Smooth muscle cell (in vitro differentiated cells): ENCODE measurements at regions not wholly inside any gene's neighbourhood (a gene's known extent, or its start where the extent isn't known, plus 50 kb on each side); places are given as distances from the start of the nearest gene placed in this dataset.

ENCODE experiments used
- DNase-seq: peaks from one replicate; lab custom pipeline; 2025; ENCODE audit not compliant: unreplicated experiment; lab: John Stamatoyannopoulos, UW
- H2AFZ ChIP-seq: fragments of 200-600 bp; sonication (generic); 2 replicates; pipeline ENCODE4 v1.6.0; 2016; ENCODE audit warnings: antibody characterized with exemption, low read depth, mild to moderate bottlenecking
- H3F3A ChIP-seq: fragments of 200-600 bp; sonication (generic); 2 replicates; pipeline ENCODE4 v1.6.0; 2017; ENCODE audit warnings: antibody characterized with exemption, low read depth
- H3K27ac ChIP-seq: fragments of 200-600 bp; sonication (generic); 2 replicates; pipeline ENCODE4 v1.5.1; 2016; ENCODE audit warnings: low read depth, mild to moderate bottlenecking
- H3K27me3 ChIP-seq: fragments of 200-600 bp; sonication (generic); 2 replicates; pipeline ENCODE4 v1.6.1; 2016; ENCODE audit warnings: low read depth, mild to moderate bottlenecking
- H3K36me3 ChIP-seq: fragments of 200-600 bp; sonication (generic); 2 replicates; pipeline ENCODE4 v1.5.1; 2016; ENCODE audit warnings: low read depth
- H3K4me1 ChIP-seq: fragments of 200-600 bp; sonication (generic); 2 replicates; pipeline ENCODE4 v1.5.1; 2016; ENCODE audit warnings: low read depth
- H3K4me2 ChIP-seq: fragments of 200-600 bp; sonication (generic); 2 replicates; pipeline ENCODE4 v1.6.0; 2016; ENCODE audit warnings: mild to moderate bottlenecking
- H3K4me3 ChIP-seq: fragments of 200-600 bp; sonication (generic); 2 replicates; pipeline ENCODE4 v1.5.1; 2016; ENCODE audit warnings: mild to moderate bottlenecking
- H3K79me2 ChIP-seq: fragments of 200-600 bp; sonication (generic); 2 replicates; pipeline ENCODE4 v1.6.0; 2016; ENCODE audit warnings: low read depth, mild to moderate bottlenecking
- H3K9ac ChIP-seq: fragments of 200-600 bp; sonication (generic); 2 replicates; pipeline ENCODE4 v1.6.0; 2016; ENCODE audit warnings: low read depth
- H3K9me3 ChIP-seq: fragments of 200-600 bp; sonication (generic); replicated peaks from 2 replicates; pipeline ENCODE4 v1.5.1; 2016; ENCODE audit warnings: low read depth
- H4K20me1 ChIP-seq: fragments of 200-600 bp; sonication (generic); 2 replicates; pipeline ENCODE4 v1.6.0; 2016; ENCODE audit warnings: low read depth
- WGBS: methylation state at CpG from one replicate; pipeline ENCODE4 v1.1.7; 2016; ENCODE audit warnings: low lambda C conversion rate; 5-methylcytosine and 5-hydroxymethylcytosine counted together
- TF ChIP-seq, protein P1 (sequence below): fragments of 200-600 bp; sonication (generic); IDR thresholded peaks from 2 replicates; pipeline ENCODE4 v1.5.1; 2017; ENCODE audit warnings: borderline replicate concordance, mild to moderate bottlenecking, antibody characterized with exemption; ENCODE audit not compliant: insufficient read depth, poor library complexity, severe bottlenecking

- TF ChIP-seq, protein P1, sequence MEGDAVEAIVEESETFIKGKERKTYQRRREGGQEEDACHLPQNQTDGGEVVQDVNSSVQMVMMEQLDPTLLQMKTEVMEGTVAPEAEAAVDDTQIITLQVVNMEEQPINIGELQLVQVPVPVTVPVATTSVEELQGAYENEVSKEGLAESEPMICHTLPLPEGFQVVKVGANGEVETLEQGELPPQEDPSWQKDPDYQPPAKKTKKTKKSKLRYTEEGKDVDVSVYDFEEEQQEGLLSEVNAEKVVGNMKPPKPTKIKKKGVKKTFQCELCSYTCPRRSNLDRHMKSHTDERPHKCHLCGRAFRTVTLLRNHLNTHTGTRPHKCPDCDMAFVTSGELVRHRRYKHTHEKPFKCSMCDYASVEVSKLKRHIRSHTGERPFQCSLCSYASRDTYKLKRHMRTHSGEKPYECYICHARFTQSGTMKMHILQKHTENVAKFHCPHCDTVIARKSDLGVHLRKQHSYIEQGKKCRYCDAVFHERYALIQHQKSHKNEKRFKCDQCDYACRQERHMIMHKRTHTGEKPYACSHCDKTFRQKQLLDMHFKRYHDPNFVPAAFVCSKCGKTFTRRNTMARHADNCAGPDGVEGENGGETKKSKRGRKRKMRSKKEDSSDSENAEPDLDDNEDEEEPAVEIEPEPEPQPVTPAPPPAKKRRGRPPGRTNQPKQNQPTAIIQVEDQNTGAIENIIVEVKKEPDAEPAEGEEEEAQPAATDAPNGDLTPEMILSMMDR, result no peak
- peaks cover 100% of the 10 kb centered on the region for H4K20me1 ChIP-seq
- DNase-seq, result no peak
- H2AFZ ChIP-seq, result no peak overlapping the region
- peaks cover 27% of the 10 kb centered on the region for H3F3A ChIP-seq
- H3K4me2 ChIP-seq, result no peak overlapping the region
- whole genome bisulfite sequencing, result 89% methylated on average over 12 of the region's 12 CpGs
- H3K9me3 ChIP-seq, result no peaks in the 10 kb centered on the region
- H3K27ac ChIP-seq, result peak overlapping the region; percentile 28
- H3K4me1 ChIP-seq, result peaks cover 23% of the 10 kb centered on the region
- no peaks in the 10 kb centered on the region for H3K36me3 ChIP-seq
- no peak overlapping the region for H3K4me3 ChIP-seq
- peaks cover 85% of the 10 kb centered on the region for H3K79me2 ChIP-seq
- no peak overlapping the region for H3K9ac ChIP-seq
- no peaks in the 10 kb centered on the region for H3K27me3 ChIP-seq
Measured at GRCh38 chr17:77440560-77440981, 299.8 kb downstream of the SEC14L1 start.

DNA sequence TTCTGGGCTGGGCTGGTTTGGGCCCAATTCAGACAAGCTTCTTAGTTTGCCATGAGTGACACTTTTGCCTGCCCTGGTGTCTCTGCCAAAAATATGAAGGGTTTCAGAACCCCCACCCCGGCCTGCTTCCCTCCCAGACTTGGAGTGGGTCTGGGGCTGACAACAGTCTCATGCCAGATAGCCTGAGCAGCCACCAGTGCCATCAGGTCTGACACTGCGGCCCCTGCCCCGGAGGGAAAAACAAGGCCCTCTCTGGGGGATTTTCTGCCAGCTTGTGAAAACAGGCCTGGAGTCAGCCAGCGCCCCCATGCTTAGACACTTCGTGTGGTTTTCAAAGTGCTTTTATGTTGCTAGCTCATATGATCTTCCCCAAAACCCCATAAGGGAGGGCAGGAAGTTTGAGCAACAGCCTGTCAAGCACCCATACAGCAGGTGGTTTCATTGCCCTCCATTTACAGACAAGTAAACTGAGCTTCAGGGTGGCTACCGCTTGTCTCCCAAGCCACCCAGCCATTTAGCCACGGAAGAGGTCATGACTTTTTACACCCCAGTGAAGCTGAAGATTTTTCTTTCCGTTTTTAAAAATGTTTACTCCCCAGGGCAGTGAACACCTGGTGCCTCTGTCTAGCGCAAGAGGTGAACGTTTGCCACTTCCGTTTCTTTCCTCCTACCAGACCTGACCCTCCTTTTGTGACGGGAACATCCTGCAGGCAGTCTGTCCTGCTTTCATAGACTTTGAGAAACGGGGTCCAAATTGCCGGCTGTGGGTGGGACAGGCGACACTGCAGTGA lies 300.6 kb downstream of the SEC14L1 start:
- peaks cover 18% of the 10 kb centered on the region for H3K4me1 ChIP-seq
- peaks cover 82% of the 10 kb centered on the region for H3K79me2 ChIP-seq
- H3K9me3 ChIP-seq, result no peaks in the 10 kb centered on the region
- no peak overlapping the region for H2AFZ ChIP-seq
- no peak overlapping the region for H3K9ac ChIP-seq
- TF ChIP-seq, protein P1, result no peak
- 78% methylated on average over 15 of the region's 15 CpGs for WGBS
- peaks cover 100% of the 10 kb centered on the region for H4K20me1 ChIP-seq
- no peaks in the 10 kb centered on the region for H3K36me3 ChIP-seq
- peaks cover 30% of the 10 kb centered on the region for H3F3A ChIP-seq
- no peak for DNase-seq
- H3K4me3 ChIP-seq, result no peak overlapping the region
- no peaks in the 10 kb centered on the region for H3K27me3 ChIP-seq
- no peak overlapping the region for H3K4me2 ChIP-seq
- H3K27ac ChIP-seq, result peak overlapping the region; percentile 28

DNA sequence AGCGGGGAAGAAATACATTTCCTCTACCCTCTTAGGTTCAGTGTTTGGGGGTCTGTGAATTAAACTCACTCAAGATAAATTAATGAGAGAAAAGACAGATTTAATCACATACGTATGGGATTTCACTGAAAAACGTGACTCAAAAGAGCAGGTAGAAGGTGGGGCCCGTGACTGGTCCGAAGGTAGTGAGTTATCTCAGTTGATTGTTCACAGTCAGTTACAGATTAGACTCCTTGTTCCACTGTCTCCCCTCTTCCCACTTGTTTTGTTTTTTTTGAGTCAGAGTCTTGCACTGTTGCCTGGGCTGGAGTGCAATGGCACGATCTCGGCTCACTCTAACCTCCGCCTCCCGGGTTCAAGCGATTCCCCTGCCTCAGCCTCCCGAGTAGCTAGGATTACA lies 301.2 kb downstream of the SEC14L1 start:
- Histone ChIP-seq H3K4me3 (no peak overlapping the region), H3F3A (peaks cover 32% of the 10 kb centered on the region), H2AFZ (no peak overlapping the region), H3K4me1 (peaks cover 16% of the 10 kb centered on the region), H3K4me2 (no peak overlapping the region), H3K27ac (peak overlapping the region; percentile 28), H3K9me3 (no peaks in the 10 kb centered on the region), H4K20me1 (peaks cover 100% of the 10 kb centered on the region), H3K36me3 (no peaks in the 10 kb centered on the region), H3K79me2 (peaks cover 82% of the 10 kb centered on the region), H3K9ac (no peak overlapping the region), H3K27me3 (no peaks in the 10 kb centered on the region)
- TF ChIP-seq, protein P1, result no peak
- 97% methylated on average over 11 of the region's 11 CpGs for WGBS
- DNase-seq, result no peak
